ENCODE measurements at regions not wholly inside any gene's neighbourhood (a gene's known extent, or its start where the extent isn't known, plus 50 kb on each side); places are given as distances from the start of the nearest gene placed in this dataset.
"Not testable (repeated sequence)": the region's sequence is repeated elsewhere in the genome, so short reads cannot be mapped to it uniquely, and the experiment has no call there.

GRCh38 chr1:193884848-193885558 is 698.6 kb upstream of the B3GALT2 start:
- Histone ChIP-seq H3K4me1 (ENCODE audit: control insufficient read depth, insufficient read depth, low read length, poor library complexity, severe bottlenecking) (no peaks in the 10 kb centered on the region), H3K4me3 (ENCODE audit: extremely low read depth, insufficient read depth, low read length, poor library complexity, severe bottlenecking) (no peak overlapping the region), H3K27ac (ENCODE audit: low read depth, low read length, severe bottlenecking) (no peak overlapping the region), H3K9me3 (ENCODE audit: control insufficient read depth, low read length) (no peaks in the 10 kb centered on the region), H3K36me3 (ENCODE audit: control insufficient read depth, insufficient read depth, low read length) (no peaks in the 10 kb centered on the region)
- WGBS, 2 experiments (ENCODE audit: insufficient coverage in 2 of 2): 95 to 96% methylated on average over 7 to 11 of the region's 11 CpGs

- H3K27ac ChIP-seq (ENCODE audit: low read depth, low read length, severe bottlenecking); H3K9me3 ChIP-seq (ENCODE audit: control insufficient read depth, low read length); H3K4me3 ChIP-seq (ENCODE audit: extremely low read depth, insufficient read depth, low read length, poor library complexity, severe bottlenecking); H3K36me3 ChIP-seq (ENCODE audit: control insufficient read depth, insufficient read depth, low read length); H3K4me1 ChIP-seq (ENCODE audit: control insufficient read depth, insufficient read depth, low read length, poor library complexity, severe bottlenecking): not testable (repeated sequence)
- 71 to 100% methylated on average over 1 of the region's 1 CpG for WGBS, 2 experiments (ENCODE audit: insufficient coverage in 2 of 2)
Observed at GRCh38 chr1:193877920-193878319, 691.5 kb upstream of the B3GALT2 start.

GRCh38 chr1:193868425-193868824 is 682.0 kb upstream of the B3GALT2 start:
- Histone ChIP-seq H3K4me1 (ENCODE audit: control insufficient read depth, insufficient read depth, low read length, poor library complexity, severe bottlenecking) (no peaks in the 10 kb centered on the region), H3K9me3 (ENCODE audit: control insufficient read depth, low read length) (no peaks in the 10 kb centered on the region), H3K4me3 (ENCODE audit: extremely low read depth, insufficient read depth, low read length, poor library complexity, severe bottlenecking) (no peak overlapping the region), H3K36me3 (ENCODE audit: control insufficient read depth, insufficient read depth, low read length) (no peaks in the 10 kb centered on the region), H3K27ac (ENCODE audit: low read depth, low read length, severe bottlenecking) (no peak overlapping the region)
- no CpG with 5 or more reads among the region's 5 CpGs for WGBS, 2 experiments (ENCODE audit: insufficient coverage in 2 of 2)

GRCh38 chr1:193856261-193856660 is 669.8 kb upstream of the B3GALT2 start:
- WGBS, 2 experiments (ENCODE audit: insufficient coverage in 2 of 2): 83 to 88% methylated on average over 4 to 5 of the region's 6 CpGs
- H3K27ac ChIP-seq (ENCODE audit: low read depth, low read length, severe bottlenecking): no peak overlapping the region
- H3K4me1 ChIP-seq (ENCODE audit: control insufficient read depth, insufficient read depth, low read length, poor library complexity, severe bottlenecking): no peaks in the 10 kb centered on the region
- no peak overlapping the region for H3K4me3 ChIP-seq (ENCODE audit: extremely low read depth, insufficient read depth, low read length, poor library complexity, severe bottlenecking)
- no peaks in the 10 kb centered on the region for H3K36me3 ChIP-seq (ENCODE audit: control insufficient read depth, insufficient read depth, low read length)
- H3K9me3 ChIP-seq (ENCODE audit: control insufficient read depth, low read length): no peaks in the 10 kb centered on the region

- WGBS, 2 experiments (ENCODE audit: insufficient coverage in 2 of 2): 73 to 78% methylated on average over 2 of the region's 2 CpGs
- Histone ChIP-seq H3K36me3 (ENCODE audit: control insufficient read depth, insufficient read depth, low read length) (no peaks in the 10 kb centered on the region), H3K4me3 (ENCODE audit: extremely low read depth, insufficient read depth, low read length, poor library complexity, severe bottlenecking) (no peak overlapping the region), H3K4me1 (ENCODE audit: control insufficient read depth, insufficient read depth, low read length, poor library complexity, severe bottlenecking) (no peaks in the 10 kb centered on the region), H3K9me3 (ENCODE audit: control insufficient read depth, low read length) (no peaks in the 10 kb centered on the region), H3K27ac (ENCODE audit: low read depth, low read length, severe bottlenecking) (no peak overlapping the region)
Observed at GRCh38 chr1:193850745-193851144, 664.3 kb upstream of the B3GALT2 start.

- Histone ChIP-seq H3K4me3 (ENCODE audit: extremely low read depth, insufficient read depth, low read length, poor library complexity, severe bottlenecking) (no peak overlapping the region), H3K9me3 (ENCODE audit: control insufficient read depth, low read length) (no peaks in the 10 kb centered on the region), H3K36me3 (ENCODE audit: control insufficient read depth, insufficient read depth, low read length) (no peaks in the 10 kb centered on the region), H3K27ac (ENCODE audit: low read depth, low read length, severe bottlenecking) (no peak overlapping the region), H3K4me1 (ENCODE audit: control insufficient read depth, insufficient read depth, low read length, poor library complexity, severe bottlenecking) (no peaks in the 10 kb centered on the region)
- WGBS, 2 experiments (ENCODE audit: insufficient coverage in 2 of 2): 100% methylated on average over 1 of the region's 2 CpGs; no CpG with 5 or more reads in 1 of the 2 experiments
Observed at GRCh38 chr1:193846876-193847604, 660.6 kb upstream of the B3GALT2 start.

GRCh38 chr1:193846411-193846810 is 660.0 kb upstream of the B3GALT2 start:
- no CpG with 5 or more reads among the region's 3 CpGs for WGBS, 2 experiments (ENCODE audit: insufficient coverage in 2 of 2)
- Histone ChIP-seq H3K9me3 (ENCODE audit: control insufficient read depth, low read length) (no peaks in the 10 kb centered on the region), H3K36me3 (ENCODE audit: control insufficient read depth, insufficient read depth, low read length) (no peaks in the 10 kb centered on the region), H3K27ac (ENCODE audit: low read depth, low read length, severe bottlenecking) (no peak overlapping the region), H3K4me1 (ENCODE audit: control insufficient read depth, insufficient read depth, low read length, poor library complexity, severe bottlenecking) (no peaks in the 10 kb centered on the region), H3K4me3 (ENCODE audit: extremely low read depth, insufficient read depth, low read length, poor library complexity, severe bottlenecking) (no peak overlapping the region)

- no CpG with 5 or more reads among the region's 2 CpGs for WGBS, 2 experiments (ENCODE audit: insufficient coverage in 2 of 2)
- Histone ChIP-seq H3K27ac (ENCODE audit: low read depth, low read length, severe bottlenecking) (no peak overlapping the region), H3K36me3 (ENCODE audit: control insufficient read depth, insufficient read depth, low read length) (no peaks in the 10 kb centered on the region), H3K4me3 (ENCODE audit: extremely low read depth, insufficient read depth, low read length, poor library complexity, severe bottlenecking) (no peak overlapping the region), H3K9me3 (ENCODE audit: control insufficient read depth, low read length) (no peaks in the 10 kb centered on the region), H3K4me1 (ENCODE audit: control insufficient read depth, insufficient read depth, low read length, poor library complexity, severe bottlenecking) (no peaks in the 10 kb centered on the region)
Observed at GRCh38 chr1:193841857-193842256, 655.4 kb upstream of the B3GALT2 start.

GRCh38 chr1:193831465-193831864 is 645.1 kb upstream of the B3GALT2 start:
- H3K27ac ChIP-seq (ENCODE audit: low read depth, low read length, severe bottlenecking): no peak overlapping the region
- no peaks in the 10 kb centered on the region for H3K9me3 ChIP-seq (ENCODE audit: control insufficient read depth, low read length)
- no peak overlapping the region for H3K4me3 ChIP-seq (ENCODE audit: extremely low read depth, insufficient read depth, low read length, poor library complexity, severe bottlenecking)
- no CpG with 5 or more reads among the region's 1 CpG for WGBS, 2 experiments (ENCODE audit: insufficient coverage in 2 of 2)
- H3K4me1 ChIP-seq (ENCODE audit: control insufficient read depth, insufficient read depth, low read length, poor library complexity, severe bottlenecking): no peaks in the 10 kb centered on the region
- H3K36me3 ChIP-seq (ENCODE audit: control insufficient read depth, insufficient read depth, low read length): no peaks in the 10 kb centered on the region

- no peak overlapping the region for H3K27ac ChIP-seq (ENCODE audit: low read depth, low read length, severe bottlenecking)
- H3K4me3 ChIP-seq (ENCODE audit: extremely low read depth, insufficient read depth, low read length, poor library complexity, severe bottlenecking): no peak overlapping the region
- H3K4me1 ChIP-seq (ENCODE audit: control insufficient read depth, insufficient read depth, low read length, poor library complexity, severe bottlenecking): no peaks in the 10 kb centered on the region
- WGBS, 2 experiments (ENCODE audit: insufficient coverage in 2 of 2): no CpG with 5 or more reads among the region's 1 CpG
- no peaks in the 10 kb centered on the region for H3K36me3 ChIP-seq (ENCODE audit: control insufficient read depth, insufficient read depth, low read length)
- no peaks in the 10 kb centered on the region for H3K9me3 ChIP-seq (ENCODE audit: control insufficient read depth, low read length)
Observed at GRCh38 chr1:193827516-193827915, 641.1 kb upstream of the B3GALT2 start.

GRCh38 chr1:193819376-193819775 is 633.0 kb upstream of the B3GALT2 start:
- Histone ChIP-seq H3K9me3 (ENCODE audit: control insufficient read depth, low read length) (no peaks in the 10 kb centered on the region), H3K27ac (ENCODE audit: low read depth, low read length, severe bottlenecking) (no peak overlapping the region), H3K36me3 (ENCODE audit: control insufficient read depth, insufficient read depth, low read length) (no peaks in the 10 kb centered on the region), H3K4me3 (ENCODE audit: extremely low read depth, insufficient read depth, low read length, poor library complexity, severe bottlenecking) (no peak overlapping the region), H3K4me1 (ENCODE audit: control insufficient read depth, insufficient read depth, low read length, poor library complexity, severe bottlenecking) (no peaks in the 10 kb centered on the region)
